GM19395 (cell line): ENCODE measurements at regions not wholly inside any gene's neighbourhood (a gene's known extent, or its start where the extent isn't known, plus 50 kb on each side); places are given as distances from the start of the nearest gene placed in this dataset.

Experiments
- ATAC-seq: cut with Tn5 transposase; IDR thresholded peaks from one replicate; pipeline ENCODE4 v1.9.1; 2021; ENCODE audit warnings: mild to moderate bottlenecking, moderate library complexity; ENCODE audit not compliant: unreplicated experiment

- ATAC-seq = no peak
Measured at GRCh38 chr20:40459299-40459698, 229.7 kb downstream of the MAFB start.

- ATAC-seq = no peak
Measured at GRCh38 chr20:40457404-40457803, 231.6 kb downstream of the MAFB start.

GRCh38 chr20:40452758-40453157 is 236.3 kb downstream of the MAFB start:
- ATAC-seq = no peak

GRCh38 chr20:40451552-40451951 is 237.5 kb downstream of the MAFB start:
- no peak for ATAC-seq

- no peak for ATAC-seq
Measured at GRCh38 chr20:40449974-40450616, 238.9 kb downstream of the MAFB start.

- ATAC-seq = no peak
Measured at GRCh38 chr20:40449144-40449690, 239.8 kb downstream of the MAFB start.

GRCh38 chr20:40446888-40447287 is 242.1 kb downstream of the MAFB start:
- no peak for ATAC-seq

- ATAC-seq = no peak
Measured at GRCh38 chr20:40444516-40444915, 244.5 kb downstream of the MAFB start.

GRCh38 chr20:40443753-40444152 is 245.3 kb downstream of the MAFB start:
- ATAC-seq = no peak

- no peak for ATAC-seq
Measured at GRCh38 chr20:40442181-40442963, 246.7 kb downstream of the MAFB start.

- no peak for ATAC-seq
Measured at GRCh38 chr20:40441771-40442170, 247.3 kb downstream of the MAFB start.

GRCh38 chr20:40438161-40438830 is 250.7 kb downstream of the MAFB start:
- no peak for ATAC-seq

GRCh38 chr20:40436011-40436410 is 253.0 kb downstream of the MAFB start:
- no peak for ATAC-seq

GRCh38 chr20:40435146-40435895 is 253.7 kb downstream of the MAFB start:
- ATAC-seq = no peak

- no peak for ATAC-seq
Measured at GRCh38 chr20:40434122-40434521, 254.9 kb downstream of the MAFB start.

- ATAC-seq = no peak
Measured at GRCh38 chr20:40433341-40433861, 255.6 kb downstream of the MAFB start.

- ATAC-seq = no peak
Measured at GRCh38 chr20:40431611-40432010, 257.4 kb downstream of the MAFB start.

- ATAC-seq = no peak
Measured at GRCh38 chr20:40431112-40431511, 257.9 kb downstream of the MAFB start.

- no peak for ATAC-seq
Measured at GRCh38 chr20:40427026-40427425, 262.0 kb downstream of the MAFB start.

- no peak for ATAC-seq
Measured at GRCh38 chr20:40424695-40425094, 264.3 kb downstream of the MAFB start.

GRCh38 chr20:40422656-40423055 is 266.4 kb downstream of the MAFB start:
- no peak for ATAC-seq
